Heart right ventricle (tissue), 16 donors: ENCODE measurements at regions not wholly inside any gene's neighbourhood (a gene's known extent, or its start where the extent isn't known, plus 50 kb on each side); places are given as distances from the start of the nearest gene placed in this dataset.

Source experiments
- ATAC-seq, 8 donors: fragments of 200-7000 bp; cut with Tn5 transposase; one replicate each; pipeline ENCODE4 v1.9.1; 2020; ENCODE audit warnings: mild to moderate bottlenecking in 8 of 8, moderate library complexity in 8 of 8, moderate number of reproducible peaks in 1 of 8
- DNase-seq, 2 donors: peaks; one replicate each; pipeline ENCODE4 v3.0.0-alpha.2; 2020
- H3K27ac ChIP-seq, 10 donors: fragments of 200-600 bp; sonication (generic) in 2 of 10; one replicate each; pipeline versions ENCODE4 v1.5.0 to v1.8.0; 2020 to 2022; ENCODE audit warnings: mild to moderate bottlenecking in 3 of 10
- H3K27me3 ChIP-seq, 7 donors: fragments of 200-600 bp; one replicate each; pipeline ENCODE4 v1.8.0; 2021 to 2022; ENCODE audit warnings: mild to moderate bottlenecking in 2 of 7
- H3K36me3 ChIP-seq, 9 donors: fragments of 200-600 bp; sonication (generic) in 1 of 9; one replicate each; pipeline versions ENCODE4 v1.5.0 to v1.8.0; 2020 to 2022; ENCODE audit warnings: mild to moderate bottlenecking in 2 of 9
- H3K4me1 ChIP-seq, 9 donors: fragments of 200-600 bp; sonication (generic) in 1 of 9; one replicate each; pipeline versions ENCODE4 v1.5.0 to v1.8.0; 2020 to 2022; ENCODE audit warnings: mild to moderate bottlenecking in 4 of 9
- H3K4me3 ChIP-seq, 10 donors: fragments of 200-600 bp; sonication (generic) in 2 of 10; one replicate each; pipeline versions ENCODE4 v1.5.0 to v1.8.0; 2020 to 2022; ENCODE audit warnings: mild to moderate bottlenecking in 7 of 10, moderate library complexity in 2 of 10
- H3K9me3 ChIP-seq, 11 donors: fragments of 200-600 bp in 10 of 11; sonication (generic) in 2 of 11; one replicate each; pipeline versions ENCODE4 v1.5.0 to v1.8.0; 2013 to 2022; ENCODE audit warnings: mild to moderate bottlenecking in 2 of 11, control low read depth in 1 of 11, moderate library complexity in 1 of 11
- CTCF ChIP-seq, 9 donors: fragments of 200-600 bp; sonication (generic) in 2 of 9; IDR thresholded peaks; one replicate each; pipeline versions ENCODE4 v1.5.0 to v1.8.0; 2021 to 2022; ENCODE audit warnings: antibody characterized with exemption in 9 of 9, mild to moderate bottlenecking in 5 of 9, moderate library complexity in 1 of 9
- WGBS, 2 donors: extraction: QIAGEN DNeasy Blood & Tissue Kit; methylation state at CpG; one replicate each; pipeline ENCODE4 v1.1.7; 2013; ENCODE audit warnings: inconsistent platforms in 1 of 2; 5-methylcytosine and 5-hydroxymethylcytosine counted together
- intact Hi-C, 10 donors: fragments of 100-400 bp; cut with DNase I; formaldehyde crosslinking; loops; one replicate each; pipeline versions ENCODE4 v1.11.1 to v1.14.2; 2022
- donor health status: Arrhythmogenic right ventricular cardiomyopathy.
- donor health status: ischemic (EF 13 %, LVEDD 7.1; RV severe dilation, severe dysfunction).
- donor health status: healthy with polysubstance abuse.
- donor health status: DM: no; HTN: yes; CAD: no.
- donor health status: DM: no; HTN: no; CAD: no.
- donor health status: ischemic (EF 25% LVEDD 6.9; RV normal size, moderate dysfunction).
- donor health status: ischemic (EF 25% LVEDD 5.7; RV mildly dilated, moderate dysfunction).
- donor health status: healthy.
- donor health status: DM: yes; HTN: yes; CAD: no.
- donor health status: Ischemic cardiomyopathy.
- donor health status: ischemic (EF 35%, LVEDD 5.7; RV mildly dilated, moderate dysfunction).
- donor health status: nonischemic (EF 11% LVEDD 7.7; RV severe dilation, severe dysfunction).
- donor health status: DM: yes; HTN: yes; CAD: no.
- donor health status: PGD.
- donor health status: ischemic (EF 29% LVEDD 5.4; RV normal size, mild dysfunction).
- donor health status: nonischemic (EF 23%, LVEDD 6.1; RV moderate dilation, normal function).

DNA sequence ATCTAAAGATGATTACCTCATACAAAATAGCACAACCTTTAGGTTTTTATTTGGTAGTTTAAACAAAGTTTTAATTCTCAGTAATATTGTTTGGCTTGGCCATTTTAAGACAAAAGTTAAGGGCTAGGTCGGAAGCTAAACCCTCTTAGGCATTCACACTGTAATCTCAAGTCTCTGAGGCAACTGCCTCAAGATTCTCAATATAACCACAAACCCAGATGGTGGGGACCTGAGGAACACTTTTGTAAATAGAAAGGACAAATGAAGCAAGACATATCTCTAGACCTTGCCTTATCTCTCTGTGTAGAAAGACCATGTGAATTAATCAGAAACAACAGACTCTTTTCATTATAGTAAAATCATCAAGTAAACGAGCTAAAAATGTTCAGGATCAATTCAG is 500.2 kb upstream of the CDH6 start:
- intact Hi-C loops, result no loop called here
- WGBS, 2 donors, result 39 to 52% methylated on average over 2 of the region's 2 CpGs
- H3K27me3 ChIP-seq, result no peaks in the 10 kb centered on the region
- DNase-seq, result no peak
- H3K36me3 ChIP-seq, result no peaks in the 10 kb centered on the region
- no peaks in the 10 kb centered on the region for H3K4me1 ChIP-seq
- H3K27ac ChIP-seq, result no peak overlapping the region
- ATAC-seq, result no peak
- H3K9me3 ChIP-seq, result peaks cover 0 to 6% (median 0%) of the 10 kb centered on the region in 11 donors
- no peak overlapping the region for H3K4me3 ChIP-seq
- TF ChIP-seq CTCF (IDR thresholded peaks at IDR 0.05), result no peak

GRCh38 chr5:30690931-30691330 is 502.6 kb upstream of the CDH6 start:
- 87 to 89% methylated on average over 8 of the region's 8 CpGs for WGBS, 2 donors
- ATAC-seq (no peak), DNase-seq (no peak)
- intact Hi-C loops, result no loop called here
- Histone ChIP-seq H3K4me1 (no peaks in the 10 kb centered on the region), H3K9me3 (peaks cover 0 to 6% (median 0%) of the 10 kb centered on the region in 11 donors), H3K4me3 (no peak overlapping the region), H3K36me3 (no peaks in the 10 kb centered on the region), H3K27me3 (no peaks in the 10 kb centered on the region), H3K27ac (no peak overlapping the region)
- no peak for TF ChIP-seq CTCF (IDR thresholded peaks at IDR 0.05)

- no peak overlapping the region for H3K4me3 ChIP-seq
- no peaks in the 10 kb centered on the region for H3K36me3 ChIP-seq
- no peaks in the 10 kb centered on the region for H3K4me1 ChIP-seq
- H3K27me3 ChIP-seq, result no peaks in the 10 kb centered on the region
- TF ChIP-seq CTCF (IDR thresholded peaks at IDR 0.05), result no peak
- no peak overlapping the region for H3K27ac ChIP-seq
- no peak for DNase-seq
- intact Hi-C loops, result no loop called here
- ATAC-seq, result no peak
- peaks cover 0 to 3% (median 0%) of the 10 kb centered on the region in 11 donors for H3K9me3 ChIP-seq
- WGBS, 2 donors, result 82 to 83% methylated on average over 5 of the region's 5 CpGs
These were observed 506.0 kb upstream of the CDH6 start for GRCh38 chr5:30687461-30687860.

- Histone ChIP-seq H3K27ac (no peak overlapping the region), H3K27me3 (no peaks in the 10 kb centered on the region), H3K9me3 (peaks cover 0 to 11% (median 0%) of the 10 kb centered on the region in 11 donors), H3K4me3 (no peak overlapping the region), H3K36me3 (no peaks in the 10 kb centered on the region), H3K4me1 (no peaks in the 10 kb centered on the region)
- TF ChIP-seq CTCF (IDR thresholded peaks at IDR 0.05), result no peak
- WGBS, 2 donors, result 68 to 74% methylated on average over 2 of the region's 2 CpGs
- intact Hi-C loops, result no loop called here
- no peak for ATAC-seq
- no peak for DNase-seq
These were observed 507.0 kb upstream of the CDH6 start for GRCh38 chr5:30686530-30686929.
